SK-N-SH (cell line): ENCODE measurements at regions not wholly inside any gene's neighbourhood (a gene's known extent, or its start where the extent isn't known, plus 50 kb on each side); places are given as distances from the start of the nearest gene placed in this dataset.

ENCODE experiments used
- CTCF ChIA-PET: fragments of 300-600, 350-600 bp; formaldehyde crosslinking; extraction: SDS; loops from one replicate; lab custom pipeline; 2021; lab: Yijun Ruan, JAX
- POLR2A ChIA-PET: fragments of 350-600 bp; sonication (Branson Sonifier 250); formaldehyde crosslinking; extraction: SDS; loops from one replicate; lab custom pipeline; 2020; ENCODE audit warnings: antibody characterized with exemption, inconsistent platforms; lab: Yijun Ruan, JAX
- DNase-seq: peaks from one replicate; pipeline ENCODE4 v3.0.0; 2012
- H2AFZ ChIP-seq: fragments of 200-600 bp; sonication (generic); 2 replicates; pipeline ENCODE4 v1.8.1; 2016; ENCODE audit warnings: antibody characterized with exemption, mild to moderate bottlenecking, low read depth
- H3F3A ChIP-seq: fragments of 200-600 bp; sonication (generic); replicated peaks from 2 replicates; pipeline ENCODE3; 2016; ENCODE audit warnings: antibody characterized with exemption, mild to moderate bottlenecking; ENCODE audit not compliant: insufficient read depth
- H3K27ac ChIP-seq, 2 experiments: fragments of 200-500 bp in 1 of 2; fragments of 200-600 bp in 1 of 2; sonication (Bioruptor generic) in 1 of 2; sonication (generic), shearing (Covaris generic) in 1 of 2; 2 replicates each; pipeline versions ENCODE4 v1.5.1 to v1.6.1; 2014 to 2016; ENCODE audit warnings: low read depth in 2 of 2, inconsistent platforms in 1 of 2, low read length in 1 of 2, mild to moderate bottlenecking in 1 of 2, mixed read lengths in 1 of 2
- H3K27me3 ChIP-seq: fragments of 200-600 bp; sonication (generic), shearing (Covaris generic); 2 replicates; pipeline ENCODE4 v1.6.1; 2016; ENCODE audit warnings: mixed run types; ENCODE audit not compliant: insufficient read depth
- H3K36me3 ChIP-seq, 2 experiments: fragments of 200-500 bp in 1 of 2; fragments of 200-600 bp in 1 of 2; sonication (Bioruptor generic) in 1 of 2; sonication (generic) in 1 of 2; replicated peaks in 1 of 2; 2 replicates each; pipeline versions ENCODE3 to v1.5.1; 2014 to 2016; ENCODE audit warnings: low read length in 1 of 2, mild to moderate bottlenecking in 1 of 2; ENCODE audit not compliant: insufficient read depth in 2 of 2, control insufficient read depth in 1 of 2
- H3K4me1 ChIP-seq, 2 experiments: fragments of 200-500 bp in 1 of 2; fragments of 200-600 bp in 1 of 2; sonication (Bioruptor generic) in 1 of 2; sonication (generic), shearing (Covaris generic) in 1 of 2; 2 replicates each; pipeline versions ENCODE4 v1.5.1 to v1.6.1; 2014 to 2016; ENCODE audit warnings: low read depth in 1 of 2, low read length in 1 of 2, mixed run types in 1 of 2; ENCODE audit not compliant: insufficient read depth in 2 of 2, control insufficient read depth in 1 of 2
- H3K4me2 ChIP-seq: fragments of 200-600 bp; sonication (generic), shearing (Covaris generic); 2 replicates; pipeline ENCODE4 v1.6.1; 2017; ENCODE audit warnings: mixed run types
- H3K4me3 ChIP-seq, 2 experiments: fragments of 200-500 bp in 1 of 2; fragments of 200-600 bp in 1 of 2; sonication (Bioruptor generic) in 1 of 2; sonication (generic), shearing (Covaris generic) in 1 of 2; 2 replicates each; pipeline versions ENCODE4 v1.5.1 to v1.8.1; 2014 to 2016; ENCODE audit warnings: low read depth in 2 of 2, inconsistent platforms in 1 of 2, low read length in 1 of 2, mild to moderate bottlenecking in 1 of 2, mixed read lengths in 1 of 2, moderate library complexity in 1 of 2
- H3K79me2 ChIP-seq: fragments of 200-600 bp; sonication (generic); 2 replicates; pipeline ENCODE4 v1.8.1; 2017; ENCODE audit warnings: mild to moderate bottlenecking; ENCODE audit not compliant: insufficient read depth
- H3K9ac ChIP-seq: fragments of 200-600 bp; sonication (generic); 2 replicates; pipeline ENCODE4 v1.6.1; 2017; ENCODE audit warnings: mixed run types
- H3K9me2 ChIP-seq: fragments of 200-600 bp; sonication (generic); 2 replicates; pipeline ENCODE4 v1.6.1; 2017; ENCODE audit warnings: mixed run types
- H3K9me3 ChIP-seq: fragments of 200-600 bp; sonication (generic); 2 replicates; pipeline ENCODE4 v1.6.1; 2017; ENCODE audit warnings: mixed run types, mild to moderate bottlenecking, moderate library complexity
- H4K20me1 ChIP-seq: fragments of 200-600 bp; sonication (generic); 2 replicates; pipeline ENCODE4 v1.6.1; 2017; ENCODE audit warnings: mild to moderate bottlenecking, mixed run types; ENCODE audit not compliant: insufficient read depth
- EP300 ChIP-seq, 2 experiments: IDR thresholded peaks; 2 replicates each; pipeline versions ENCODE4 v1.4.0 to v1.6.1; 2012; ENCODE audit warnings: borderline replicate concordance in 1 of 2, low read depth in 1 of 2, low read length in 1 of 2
- EZH2phosphoT487 ChIP-seq: fragments of 200-600 bp; sonication (generic); IDR thresholded peaks from 2 replicates; pipeline ENCODE4 v1.6.1; 2017; ENCODE audit warnings: low read depth, mixed run types, mild to moderate bottlenecking, antibody characterized with exemption, moderate library complexity, borderline replicate concordance
- FOSL2 ChIP-seq: IDR thresholded peaks from 2 replicates; pipeline ENCODE4 v1.4.0; 2012; ENCODE audit warnings: low read depth, mild to moderate bottlenecking, moderate library complexity, borderline replicate concordance
- GABPA ChIP-seq: IDR thresholded peaks from 2 replicates; pipeline ENCODE4 v1.4.0; 2012; ENCODE audit warnings: low read depth, mild to moderate bottlenecking
- JUND ChIP-seq: IDR thresholded peaks from 2 replicates; pipeline ENCODE4 v1.4.0; 2012
- NRF1 ChIP-seq: IDR thresholded peaks from 2 replicates; pipeline ENCODE4 v1.6.1; 2012; ENCODE audit warnings: low read depth, mild to moderate bottlenecking, low read length
- POLR2AphosphoS5 ChIP-seq: IDR thresholded peaks from 2 replicates; pipeline ENCODE4 v1.6.1; 2012; ENCODE audit warnings: low read depth, low read length
- RAD21 ChIP-seq: IDR thresholded peaks from 2 replicates; pipeline ENCODE4 v1.6.1; 2012; ENCODE audit warnings: mild to moderate bottlenecking, low read length
- RCOR1 ChIP-seq: fragments of 150-350 bp; IDR thresholded peaks from 2 replicates; pipeline ENCODE4 v1.6.1; 2017; ENCODE audit warnings: antibody characterized with exemption, low read length
- REST ChIP-seq: IDR thresholded peaks from 2 replicates; pipeline ENCODE4 v1.6.1; 2012; ENCODE audit warnings: mild to moderate bottlenecking, low read depth, low read length, moderate library complexity
- RFX5 ChIP-seq: IDR thresholded peaks from 2 replicates; pipeline ENCODE4 v1.6.1; 2012; ENCODE audit warnings: mild to moderate bottlenecking, improper control_type of control experiment, low read length
- RXRA ChIP-seq: IDR thresholded peaks from 2 replicates; pipeline ENCODE4 v1.4.0; 2012; ENCODE audit warnings: low read depth, mild to moderate bottlenecking, borderline replicate concordance
- SMC3 ChIP-seq: IDR thresholded peaks from 2 replicates; pipeline ENCODE4 v1.6.1; 2012; ENCODE audit warnings: low read depth, low read length, improper control_type of control experiment
- WGBS: methylation state at CpG from one replicate; pipeline ENCODE4 v1.1.6; 2017; ENCODE audit warnings: low lambda C conversion rate; 5-methylcytosine and 5-hydroxymethylcytosine counted together

- TF ChIP-seq RXRA (no peak), REST (no peak), FOSL2 (no peak), NRF1 (no peak), EP300 (IDR thresholded peaks at IDR 0.05; ENCODE audit: borderline replicate concordance in 1 of 2, low read depth in 1 of 2, low read length in 1 of 2) (no peak), POLR2AphosphoS5 (no peak), SMC3 (no peak), EZH2phosphoT487 (no peak), RAD21 (no peak), JUND (no peak)
- TF ChIP-seq, all 33 proteins: peak for 0
- 78% methylated on average over 15 of the region's 32 CpGs for WGBS
- Histone ChIP-seq H3K27me3 (no peaks in the 10 kb centered on the region), H3K27ac (no peak overlapping the region), H3K36me3 (peaks cover 0 to 7% of the 10 kb centered on the region in 2 experiments), H2AFZ (no peak overlapping the region), H3F3A (no peaks in the 10 kb centered on the region), H3K4me3 (no peak overlapping the region), H3K79me2 (no peaks in the 10 kb centered on the region), H3K9ac (no peak overlapping the region), H4K20me1 (no peaks in the 10 kb centered on the region), H3K9me2 (no peaks in the 10 kb centered on the region), H3K9me3 (no peaks in the 10 kb centered on the region), H3K4me2 (no peak overlapping the region), H3K4me1 (no peaks in the 10 kb centered on the region)
- no peak for DNase-seq
- ChIA-PET CTCF (no interaction called here), POLR2A (no interaction called here)
These were observed 1762.2 kb downstream of the TP53TG3F start for GRCh38 chr16:35221482-35222185.

- Histone ChIP-seq H3K4me1 (no peaks in the 10 kb centered on the region), H3K9me3 (no peaks in the 10 kb centered on the region), H2AFZ (no peak overlapping the region), H3K27ac (no peak overlapping the region), H3K4me2 (no peak overlapping the region), H3K4me3 (no peak overlapping the region), H3K79me2 (no peaks in the 10 kb centered on the region), H3K36me3 (no peaks in the 10 kb centered on the region), H4K20me1 (no peaks in the 10 kb centered on the region), H3K9ac (no peak overlapping the region), H3K9me2 (no peaks in the 10 kb centered on the region), H3F3A (no peaks in the 10 kb centered on the region), H3K27me3 (no peaks in the 10 kb centered on the region)
- POLR2A ChIA-PET = no interaction called here
- TF ChIP-seq GABPA (no peak), RCOR1 (no peak), RFX5 (no peak)
- CTCF ChIA-PET = no interaction called here
- no peak for DNase-seq
- WGBS = 25% methylated on average over 2 of the region's 2 CpGs
These were observed 1775.3 kb downstream of the TP53TG3F start for GRCh38 chr16:35234679-35235078.
